Gastrocnemius medialis (tissue), 4 donors: ENCODE measurements at regions not wholly inside any gene's neighbourhood (a gene's known extent, or its start where the extent isn't known, plus 50 kb on each side); places are given as distances from the start of the nearest gene placed in this dataset.

ENCODE experiments used
- ATAC-seq, 2 donors: fragments of 150-250 bp; one replicate each; pipeline ENCODE4 v1.9.1; 2016
- DNase-seq, 2 donors: peaks; one replicate each; pipeline ENCODE4 v3.0.0-alpha.2; 2019
- H3K27ac ChIP-seq, 4 donors: fragments of 200-600 bp; sonication (generic); 1 replicate in 1 of 4; 2 replicates in 3 of 4; pipeline ENCODE4 v1.5.1; 2016 to 2018; ENCODE audit warnings: mild to moderate bottlenecking in 2 of 4, moderate library complexity in 1 of 4
- H3K27me3 ChIP-seq, 3 donors: fragments of 200-600 bp; sonication (generic) in 2 of 3; 1 replicate in 1 of 3; 2 replicates in 2 of 3; pipeline versions ENCODE4 v1.5.1 to v1.6.0; 2016 to 2019; ENCODE audit warnings: mild to moderate bottlenecking in 1 of 3, moderate library complexity in 1 of 3
- H3K36me3 ChIP-seq, 2 donors: fragments of 200-600 bp; sonication (generic) in 1 of 2; one replicate each; pipeline ENCODE4 v1.5.1; 2017 to 2018
- H3K4me1 ChIP-seq, 2 donors: fragments of 200-600 bp; sonication (generic) in 1 of 2; one replicate each; pipeline ENCODE4 v1.5.1; 2016 to 2017; ENCODE audit warnings: mild to moderate bottlenecking in 2 of 2
- H3K4me3 ChIP-seq, 4 donors: fragments of 200-600 bp; sonication (generic) in 3 of 4; 1 replicate in 1 of 4; 2 replicates in 3 of 4; pipeline ENCODE4 v1.5.1; 2016 to 2019; ENCODE audit warnings: mild to moderate bottlenecking in 2 of 4
- H3K9me3 ChIP-seq, 3 donors: fragments of 200-600 bp; sonication (generic) in 2 of 3; 1 replicate in 1 of 3; 2 replicates in 2 of 3; pipeline ENCODE4 v1.5.1; 2016 to 2019
- POLR2A ChIP-seq, 2 donors: fragments of 450-650 bp; IDR thresholded peaks; one replicate each; pipeline ENCODE4 v1.6.1; 2017; ENCODE audit warnings: antibody characterized with exemption in 2 of 2, mild to moderate bottlenecking in 2 of 2, moderate library complexity in 2 of 2
- in situ Hi-C, 4 donors: fragments of 200-750 bp; cut with MboI; loops; one replicate each; pipeline versions ENCODE4 v1.15.0 to v1.8.0; 2017; ENCODE audit warnings: low sequenced_read_pairs in 4 of 4
- intact Hi-C: fragments of 100-400 bp; cut with DNase I; formaldehyde crosslinking; loops from one replicate; pipeline ENCODE4 v1.15.1; 2023; ENCODE audit warnings: low total_unique reads
- TF ChIP-seq, protein P1 (sequence below), 5 experiments: fragments of 450-650 bp in 3 of 5; fragments of 200-600 bp in 2 of 5; sonication (generic) in 2 of 5; IDR thresholded peaks in 4 of 5; conservative IDR thresholded peaks in 1 of 5; 1 replicate in 4 of 5; 2 replicates in 1 of 5; pipeline ENCODE4 v1.5.1; 2016 to 2019; ENCODE audit warnings: antibody characterized with exemption in 5 of 5, mild to moderate bottlenecking in 3 of 5, moderate library complexity in 3 of 5

DNA sequence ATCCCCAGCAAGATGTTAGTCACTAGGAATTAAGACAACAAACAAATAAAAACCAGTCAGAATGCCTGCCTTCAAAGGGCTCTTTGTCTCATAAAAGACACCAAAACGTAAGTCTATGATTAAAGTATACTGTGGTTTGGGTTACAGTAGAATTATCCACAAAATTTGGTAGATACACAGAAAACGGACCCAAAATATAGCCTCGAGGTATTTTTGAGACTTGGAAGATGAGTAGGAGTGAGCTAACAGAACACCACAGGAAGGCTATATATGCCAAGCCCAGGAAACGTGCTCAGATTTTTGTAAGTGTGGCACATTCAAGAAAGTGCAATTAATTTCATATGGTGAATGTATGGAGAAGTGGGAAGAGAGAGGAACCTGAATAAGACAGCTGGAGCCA lies 831.4 kb downstream of the CDH11 start:
- no peaks in the 10 kb centered on the region for H3K4me1 ChIP-seq
- no peaks in the 10 kb centered on the region for H3K9me3 ChIP-seq
- intact Hi-C loops (no loop called here), in situ Hi-C loops (no loop called here)
- ATAC-seq (no peak), DNase-seq (no peak)
- no peak overlapping the region for H3K27ac ChIP-seq
- no peaks in the 10 kb centered on the region for H3K36me3 ChIP-seq
- no peak overlapping the region for H3K4me3 ChIP-seq
- no peaks in the 10 kb centered on the region for H3K27me3 ChIP-seq
- TF ChIP-seq, protein P1, sequence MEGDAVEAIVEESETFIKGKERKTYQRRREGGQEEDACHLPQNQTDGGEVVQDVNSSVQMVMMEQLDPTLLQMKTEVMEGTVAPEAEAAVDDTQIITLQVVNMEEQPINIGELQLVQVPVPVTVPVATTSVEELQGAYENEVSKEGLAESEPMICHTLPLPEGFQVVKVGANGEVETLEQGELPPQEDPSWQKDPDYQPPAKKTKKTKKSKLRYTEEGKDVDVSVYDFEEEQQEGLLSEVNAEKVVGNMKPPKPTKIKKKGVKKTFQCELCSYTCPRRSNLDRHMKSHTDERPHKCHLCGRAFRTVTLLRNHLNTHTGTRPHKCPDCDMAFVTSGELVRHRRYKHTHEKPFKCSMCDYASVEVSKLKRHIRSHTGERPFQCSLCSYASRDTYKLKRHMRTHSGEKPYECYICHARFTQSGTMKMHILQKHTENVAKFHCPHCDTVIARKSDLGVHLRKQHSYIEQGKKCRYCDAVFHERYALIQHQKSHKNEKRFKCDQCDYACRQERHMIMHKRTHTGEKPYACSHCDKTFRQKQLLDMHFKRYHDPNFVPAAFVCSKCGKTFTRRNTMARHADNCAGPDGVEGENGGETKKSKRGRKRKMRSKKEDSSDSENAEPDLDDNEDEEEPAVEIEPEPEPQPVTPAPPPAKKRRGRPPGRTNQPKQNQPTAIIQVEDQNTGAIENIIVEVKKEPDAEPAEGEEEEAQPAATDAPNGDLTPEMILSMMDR (IDR thresholded peaks at IDR 0.05 in 4 of 5, conservative IDR thresholded peaks at IDR 0.05 in 1 of 5): no peak
- no peak for TF ChIP-seq POLR2A (IDR thresholded peaks at IDR 0.05)

DNA sequence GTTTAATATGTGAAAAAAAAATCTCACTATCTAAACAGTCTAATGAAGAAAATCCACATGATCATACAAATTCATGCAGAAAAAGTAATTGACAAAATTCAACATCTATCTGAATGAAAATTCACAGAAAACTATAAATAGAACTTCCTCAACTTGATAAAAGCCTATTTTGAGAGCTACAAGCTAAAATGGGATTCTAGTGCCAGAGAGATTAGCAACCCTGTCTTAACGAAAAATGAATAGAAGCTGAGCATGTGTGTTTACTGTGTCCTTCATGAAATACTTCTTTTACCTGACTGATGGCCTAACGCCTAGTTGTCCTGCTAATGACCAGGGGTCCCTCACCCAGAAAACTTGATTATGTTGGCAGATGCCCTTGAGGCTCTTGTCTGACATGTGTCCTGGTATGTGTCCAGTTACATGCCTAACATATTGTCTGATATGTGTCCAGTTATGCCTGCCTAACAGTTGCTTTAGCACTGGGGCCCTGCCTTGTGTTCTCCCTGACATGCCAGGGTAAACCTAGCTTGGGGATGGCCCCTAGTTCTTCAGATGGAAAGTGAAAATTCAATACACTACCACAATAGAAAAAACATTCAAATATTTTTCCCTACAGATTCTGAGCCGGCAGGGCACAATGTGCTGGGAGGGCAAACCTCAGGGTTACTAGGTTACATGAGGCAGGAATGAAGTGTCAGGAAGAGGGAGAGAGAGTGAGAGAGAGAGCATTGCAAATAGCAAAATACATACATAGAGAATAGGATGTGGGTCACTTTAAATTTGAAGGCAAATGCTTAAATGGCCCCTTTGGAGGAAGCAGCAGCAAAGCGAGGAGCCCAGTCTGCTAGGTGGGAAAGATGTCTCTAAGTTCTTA lies 834.0 kb downstream of the CDH11 start:
- Histone ChIP-seq H3K27me3 (no peaks in the 10 kb centered on the region), H3K4me1 (no peaks in the 10 kb centered on the region), H3K4me3 (no peak overlapping the region), H3K27ac (no peak overlapping the region), H3K9me3 (no peaks in the 10 kb centered on the region), H3K36me3 (no peaks in the 10 kb centered on the region)
- no peak for ATAC-seq
- intact Hi-C loops (no loop called here), in situ Hi-C loops (no loop called here)
- no peak for DNase-seq
- no peak for TF ChIP-seq POLR2A (IDR thresholded peaks at IDR 0.05)
- TF ChIP-seq, protein P1 (IDR thresholded peaks at IDR 0.05 in 4 of 5, conservative IDR thresholded peaks at IDR 0.05 in 1 of 5): no peak

DNA sequence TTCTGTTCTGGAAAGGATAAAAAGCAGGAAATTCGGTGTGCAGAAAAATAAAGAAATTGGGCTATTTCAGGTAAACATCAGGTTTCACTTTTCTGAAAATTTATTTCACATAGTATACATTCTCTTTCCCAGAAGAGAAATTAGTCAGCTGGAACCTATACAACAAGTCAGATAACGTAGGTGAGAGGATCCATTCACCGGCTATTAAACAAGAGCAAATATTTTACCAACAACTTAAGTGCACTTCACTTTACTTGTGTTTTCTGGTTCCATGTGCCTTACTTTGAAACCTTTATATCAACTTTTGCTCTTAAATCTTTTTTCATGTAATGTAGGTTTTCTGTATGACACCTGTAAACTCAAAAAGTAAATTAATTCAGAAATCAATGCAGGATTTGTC lies 839.7 kb downstream of the CDH11 start:
- Histone ChIP-seq H3K4me3 (no peak overlapping the region), H3K4me1 (no peaks in the 10 kb centered on the region), H3K36me3 (no peaks in the 10 kb centered on the region), H3K27ac (no peak overlapping the region), H3K9me3 (no peaks in the 10 kb centered on the region), H3K27me3 (no peaks in the 10 kb centered on the region)
- DNase-seq (no peak), ATAC-seq (no peak)
- no peak for TF ChIP-seq POLR2A (IDR thresholded peaks at IDR 0.05)
- TF ChIP-seq, protein P1 (IDR thresholded peaks at IDR 0.05 in 4 of 5, conservative IDR thresholded peaks at IDR 0.05 in 1 of 5): no peak
- in situ Hi-C loops (no loop called here), intact Hi-C loops (no loop called here)

DNA sequence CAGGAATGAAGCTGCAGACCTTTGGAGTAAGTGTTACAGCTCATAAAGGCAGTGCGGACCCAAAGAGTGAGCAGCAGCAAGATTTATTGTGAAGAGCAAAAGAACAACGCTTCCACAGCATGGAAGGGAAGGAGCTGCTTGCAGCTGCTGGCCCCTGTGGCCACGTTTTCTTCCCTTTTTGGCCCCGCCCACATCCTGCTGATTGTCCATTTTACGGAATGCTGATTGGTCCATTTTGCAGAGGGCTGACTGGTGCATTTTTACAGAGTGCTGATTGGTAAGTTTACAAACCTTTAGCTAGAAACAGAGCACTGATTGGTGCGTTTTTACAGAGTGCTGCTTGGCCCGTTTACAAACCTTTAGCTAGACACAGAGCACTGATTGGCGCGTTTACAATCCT lies 841.5 kb downstream of the CDH11 start:
- Histone ChIP-seq H3K4me1 (no peaks in the 10 kb centered on the region), H3K36me3 (no peaks in the 10 kb centered on the region), H3K9me3 (no peaks in the 10 kb centered on the region), H3K27ac (no peak overlapping the region), H3K27me3 (no peaks in the 10 kb centered on the region), H3K4me3 (no peak overlapping the region)
- in situ Hi-C loops (no loop called here), intact Hi-C loops (no loop called here)
- no peak for TF ChIP-seq POLR2A (IDR thresholded peaks at IDR 0.05)
- TF ChIP-seq, protein P1 (IDR thresholded peaks at IDR 0.05 in 4 of 5, conservative IDR thresholded peaks at IDR 0.05 in 1 of 5): no peak
- no peak for DNase-seq
- ATAC-seq: no peak
